NCI-H1930 (cell line): ENCODE measurements at regions not wholly inside any gene's neighbourhood (a gene's known extent, or its start where the extent isn't known, plus 50 kb on each side); places are given as distances from the start of the nearest gene placed in this dataset.

Experiments
- DNase-seq, 2 experiments: peaks; one replicate each; lab custom pipeline; 2025; lab: John Stamatoyannopoulos, UW

DNA sequence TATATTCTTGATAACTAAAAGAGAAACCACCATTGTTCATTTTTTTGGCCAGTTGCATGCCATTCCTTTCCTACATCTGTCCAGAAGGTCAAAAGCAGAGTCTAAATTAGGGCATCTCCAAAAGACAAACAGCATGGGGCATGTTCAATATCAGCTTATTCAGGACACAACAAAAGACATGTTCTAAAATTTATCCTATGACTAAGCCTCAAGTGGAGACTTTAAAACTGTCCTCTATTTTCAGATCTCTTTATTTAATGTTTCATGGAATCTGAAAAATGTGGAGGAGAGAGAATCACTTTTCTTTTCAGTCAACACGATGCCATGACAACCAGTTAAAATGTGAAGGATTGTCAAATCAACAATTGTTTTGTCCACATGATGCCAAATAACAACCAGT lies 303.4 kb upstream of the PRMT6 start:
- no peak for DNase-seq

DNA sequence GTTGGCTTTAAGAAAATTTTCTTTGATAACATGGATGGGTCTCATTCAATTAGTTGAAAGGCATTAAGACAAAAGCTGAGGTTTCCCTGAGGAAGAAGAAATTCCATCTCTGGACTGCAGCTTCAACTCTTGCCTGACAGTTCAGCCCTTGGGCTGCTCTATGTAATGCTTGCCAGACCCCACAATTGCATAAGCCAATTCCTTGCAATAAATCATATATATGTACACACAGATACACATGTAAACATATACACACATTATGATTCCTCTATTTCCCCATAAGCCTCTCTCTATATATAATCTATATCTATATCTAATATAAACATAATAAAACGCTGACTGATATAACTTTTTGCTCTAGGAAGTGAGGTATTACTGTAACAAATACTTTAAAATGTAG lies 301.5 kb upstream of the PRMT6 start:
- DNase-seq, result no peak

DNA sequence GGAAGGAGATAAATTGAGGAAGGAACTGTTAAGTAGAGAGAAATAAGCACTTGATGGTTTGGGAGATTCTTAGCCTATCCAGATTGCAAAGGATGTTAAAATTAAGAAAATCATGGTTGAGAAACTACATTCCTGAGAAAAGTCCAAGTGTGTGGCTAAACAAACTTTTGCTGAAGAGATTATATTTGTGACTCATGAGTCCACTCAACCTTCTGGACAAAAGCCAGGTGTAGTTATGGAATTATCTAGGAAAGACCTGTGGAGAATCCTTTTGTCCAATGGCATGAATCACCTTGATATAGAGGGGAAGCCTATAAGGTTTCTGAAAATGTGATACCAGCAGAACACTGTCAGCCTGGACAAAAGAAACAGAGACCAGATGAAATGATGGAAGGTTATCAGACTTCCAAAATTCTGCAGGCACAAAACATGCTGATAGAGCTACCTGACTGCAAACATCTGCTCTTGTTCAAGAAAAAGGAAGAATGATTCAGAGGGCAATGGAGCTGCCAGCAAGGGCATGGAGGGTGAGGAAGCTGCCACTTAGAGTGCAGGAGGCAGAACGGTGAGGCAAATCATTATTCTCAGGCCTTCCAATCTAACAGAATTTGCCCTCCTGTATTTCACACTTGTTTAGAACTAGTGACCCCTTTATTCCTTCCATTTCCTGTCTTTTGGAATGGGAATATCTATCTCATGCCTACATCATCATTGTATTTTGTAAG lies 300.6 kb upstream of the PRMT6 start:
- no peak for DNase-seq

DNA sequence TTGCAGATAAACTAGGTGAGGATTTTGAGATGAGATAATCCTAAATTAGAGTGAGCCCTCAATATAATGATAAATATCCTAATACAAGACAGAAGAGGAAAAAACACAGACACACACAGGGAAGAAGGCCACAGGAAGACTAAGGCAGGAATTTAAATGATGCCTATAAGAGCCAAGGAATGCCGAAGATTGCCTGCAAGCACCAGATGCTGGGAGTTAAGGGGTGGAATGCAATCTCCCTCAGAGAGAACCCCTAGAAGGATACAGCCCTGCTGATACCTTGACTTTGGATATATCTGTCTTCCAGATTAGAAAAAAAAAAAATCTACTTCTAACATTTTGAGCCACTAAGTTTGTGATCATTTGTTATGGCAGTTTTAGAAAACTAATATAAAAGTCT lies 299.7 kb upstream of the PRMT6 start:
- DNase-seq, result no peak

DNA sequence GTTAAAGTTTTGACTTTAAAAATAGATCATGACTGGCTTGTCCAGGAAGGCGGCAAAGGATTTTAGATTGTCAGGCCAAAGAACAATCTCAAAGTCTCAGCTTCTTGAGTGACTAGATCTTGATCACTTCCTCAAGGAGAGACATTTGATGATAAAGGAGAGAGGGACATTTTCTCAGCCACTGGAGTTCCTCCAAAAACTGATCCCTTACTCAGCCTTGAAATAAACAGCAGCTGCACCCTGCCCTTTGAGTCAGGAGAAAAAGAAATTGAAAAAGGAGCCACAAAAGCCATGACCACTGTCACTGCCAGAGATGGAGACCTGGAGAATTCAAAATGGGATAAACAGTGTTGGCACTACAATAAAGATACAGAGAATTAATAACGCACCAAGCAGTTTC lies 288.4 kb upstream of the PRMT6 start:
- no peak for DNase-seq

DNA sequence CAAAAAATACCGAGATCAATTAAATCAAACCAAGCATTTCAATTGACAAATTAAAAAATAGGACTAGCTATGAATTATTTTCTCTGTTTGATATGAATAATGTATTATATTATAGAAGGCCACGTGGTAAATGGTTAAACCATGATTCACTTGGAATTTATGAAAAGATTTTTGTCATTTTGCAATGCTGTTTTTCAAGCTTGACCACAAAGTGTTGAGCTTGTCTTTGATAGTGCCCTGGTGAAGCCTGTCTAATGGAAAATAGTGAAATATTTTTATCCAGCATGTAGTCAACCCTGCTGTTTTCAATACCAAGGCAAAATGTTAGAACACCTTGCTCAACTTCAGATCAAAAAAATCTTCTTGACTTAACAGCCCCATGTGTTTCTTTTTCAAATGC lies 288.0 kb upstream of the PRMT6 start:
- DNase-seq, result no peak

DNA sequence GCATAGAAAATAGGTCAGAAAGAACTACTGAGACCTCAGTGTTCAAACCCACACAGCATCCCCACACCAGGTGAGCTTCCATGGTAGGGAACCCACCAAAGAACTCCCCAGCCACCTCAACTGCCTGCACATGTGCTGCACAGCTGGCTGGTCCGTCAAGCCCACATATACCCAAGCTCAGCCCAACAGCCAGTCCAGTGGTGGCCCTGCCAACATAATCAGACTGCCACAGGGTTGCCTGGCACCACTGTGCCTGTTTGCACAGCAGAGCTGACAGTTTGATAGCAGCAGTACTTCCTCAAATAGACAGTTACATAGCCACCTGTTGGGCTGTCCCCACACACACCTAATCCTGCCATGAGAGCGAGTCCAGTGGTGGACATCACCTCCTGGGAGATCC lies 283.3 kb upstream of the PRMT6 start:
- no peak for DNase-seq

DNA sequence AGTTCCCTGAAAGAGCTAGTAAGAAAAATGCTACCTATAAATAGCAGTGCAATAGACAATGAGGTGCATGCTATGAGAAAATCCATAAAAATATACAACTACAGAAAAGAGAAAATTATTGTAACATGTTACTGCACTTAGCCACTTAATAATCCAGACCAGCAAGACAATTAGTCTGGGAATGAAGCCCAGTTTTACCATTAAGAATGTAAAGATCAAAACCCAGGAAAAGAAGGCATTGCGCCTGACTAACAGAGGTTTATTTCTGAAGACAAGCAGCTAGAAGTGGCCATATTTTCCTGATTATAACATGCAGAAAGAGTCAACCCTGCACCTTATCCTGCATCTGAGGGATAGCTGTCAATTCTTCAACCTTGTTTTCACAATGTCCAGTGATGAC lies 276.4 kb upstream of the PRMT6 start:
- DNase-seq, result no peak

DNA sequence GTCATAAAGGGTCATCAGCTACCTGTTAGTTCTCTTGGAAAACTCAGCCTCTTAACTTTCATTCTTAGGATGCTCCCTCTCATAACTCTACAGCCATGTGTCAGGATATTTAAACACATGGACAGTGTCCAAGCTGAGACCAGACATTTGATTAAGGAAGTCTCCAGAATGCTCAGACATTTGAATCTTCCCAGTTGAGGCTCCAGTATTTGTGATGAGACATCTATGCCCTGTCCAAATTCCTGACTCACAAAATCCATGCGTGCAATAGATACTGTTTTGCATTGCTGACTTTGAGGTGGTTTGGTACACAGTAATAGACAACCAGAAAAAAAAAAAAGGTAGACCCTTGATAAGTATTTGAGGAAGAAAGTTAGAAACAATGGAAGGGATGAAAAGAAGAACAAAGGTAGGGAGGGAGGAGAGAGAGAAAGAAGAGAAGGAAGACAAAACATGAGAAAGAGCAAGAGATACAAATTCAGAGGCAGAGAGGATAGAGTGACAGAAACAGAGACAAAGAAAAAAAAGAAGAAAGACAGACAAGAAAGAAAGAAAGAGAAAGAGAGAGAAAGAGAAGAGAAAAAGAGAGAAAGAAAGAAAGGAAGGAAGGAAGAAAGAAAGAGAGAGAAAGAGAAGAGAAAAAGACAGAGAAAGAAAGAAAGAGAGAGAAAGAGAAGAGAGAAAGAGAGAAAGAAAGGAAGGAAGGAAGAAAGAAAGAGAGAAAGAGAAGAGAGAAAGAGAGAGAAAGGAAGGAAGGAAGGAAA lies 275.5 kb upstream of the PRMT6 start:
- DNase-seq, result no peak

DNA sequence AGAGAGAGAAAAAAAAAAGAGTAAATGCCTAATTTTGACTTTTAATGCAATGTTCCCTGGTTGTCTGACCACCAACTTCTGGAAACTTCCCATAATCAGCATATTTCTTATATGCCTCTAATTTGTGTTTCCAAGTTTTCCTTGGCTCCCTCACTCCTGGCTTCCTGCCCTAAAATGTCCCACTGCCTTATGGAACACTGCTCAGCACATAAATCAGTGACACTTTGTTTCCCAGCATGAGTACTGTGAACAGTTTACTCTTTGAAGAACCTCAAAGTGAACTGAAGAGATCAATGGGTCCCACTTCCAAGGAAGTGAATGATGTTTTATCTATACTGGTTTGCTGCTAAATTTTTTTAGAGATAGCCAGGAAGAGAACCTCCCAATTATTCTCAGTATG lies 271.3 kb upstream of the PRMT6 start:
- DNase-seq, result no peak

DNA sequence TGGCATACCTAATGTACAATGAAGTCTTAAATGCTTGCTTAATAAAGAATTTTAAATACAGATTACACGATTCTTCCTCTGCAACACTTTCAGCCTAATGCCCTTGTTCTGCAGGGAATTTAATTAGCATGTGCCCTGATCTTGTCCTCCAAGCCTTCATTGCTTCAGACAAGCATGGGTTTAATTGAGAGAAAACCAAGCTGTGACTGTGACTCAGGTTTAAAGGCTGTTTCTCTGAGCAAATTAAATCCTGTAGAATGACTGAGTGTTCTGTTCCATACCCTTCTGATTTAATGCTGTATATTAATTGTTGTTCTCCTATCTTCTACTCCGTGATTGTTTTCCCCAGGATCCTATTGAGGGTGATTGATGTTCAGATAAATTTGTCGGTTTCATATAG lies 269.0 kb upstream of the PRMT6 start:
- no peak for DNase-seq

DNA sequence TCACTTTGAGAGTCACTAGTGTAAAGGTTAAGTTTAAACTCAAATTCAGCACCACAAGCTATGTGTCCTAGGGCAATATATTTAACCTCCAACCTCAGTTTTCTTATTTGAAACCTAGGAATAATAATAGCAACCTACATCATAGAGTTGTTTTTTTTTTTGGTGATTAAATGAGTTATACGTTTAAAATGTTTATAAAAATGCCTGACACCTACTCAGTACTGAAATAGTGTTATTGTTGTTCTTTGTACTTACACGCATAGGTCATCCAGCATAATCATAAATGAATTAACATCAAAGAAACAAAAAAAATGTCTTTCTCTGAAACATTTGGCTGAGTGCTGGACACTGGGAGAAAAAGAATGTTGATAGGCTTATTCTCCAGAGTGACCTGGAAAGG lies 266.8 kb upstream of the PRMT6 start:
- no peak for DNase-seq

DNA sequence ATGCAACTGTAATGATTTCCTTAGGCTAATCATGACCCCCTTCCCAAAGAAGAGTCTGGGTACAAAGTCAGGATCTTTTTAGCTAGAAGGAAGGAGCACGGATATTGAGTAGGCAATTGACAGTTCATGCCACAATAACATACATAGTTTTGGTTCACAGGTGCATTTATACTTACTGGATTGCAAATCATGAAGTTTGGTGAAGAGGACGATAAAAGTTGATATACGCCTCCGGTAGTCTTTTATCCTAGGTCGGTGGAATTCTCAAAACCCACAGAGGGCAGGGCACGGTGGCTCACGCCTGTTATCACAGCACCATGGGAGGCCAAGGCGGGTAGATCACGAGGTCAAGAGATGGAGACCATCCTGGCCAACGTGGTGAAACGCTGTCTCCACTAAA lies 265.4 kb upstream of the PRMT6 start:
- no peak for DNase-seq

DNA sequence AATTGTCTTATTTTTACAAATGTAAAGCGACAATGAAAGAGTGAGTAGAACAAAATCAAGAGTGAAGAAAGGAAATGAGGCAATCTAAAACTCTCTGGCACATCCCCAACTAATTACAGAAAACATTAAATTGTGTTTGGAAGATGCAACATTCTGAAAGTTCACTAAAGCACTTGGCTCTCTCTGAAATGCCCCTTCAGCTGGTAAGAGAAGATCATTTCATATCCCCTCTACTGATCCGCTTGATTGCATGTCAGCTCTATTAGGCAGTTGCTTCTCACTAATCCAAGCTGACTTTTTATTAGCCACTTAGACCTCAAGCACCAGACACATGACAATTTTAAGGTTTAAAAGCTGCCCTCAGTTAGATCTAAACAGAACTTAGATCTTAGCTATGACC lies 262.8 kb upstream of the PRMT6 start:
- no peak for DNase-seq

DNA sequence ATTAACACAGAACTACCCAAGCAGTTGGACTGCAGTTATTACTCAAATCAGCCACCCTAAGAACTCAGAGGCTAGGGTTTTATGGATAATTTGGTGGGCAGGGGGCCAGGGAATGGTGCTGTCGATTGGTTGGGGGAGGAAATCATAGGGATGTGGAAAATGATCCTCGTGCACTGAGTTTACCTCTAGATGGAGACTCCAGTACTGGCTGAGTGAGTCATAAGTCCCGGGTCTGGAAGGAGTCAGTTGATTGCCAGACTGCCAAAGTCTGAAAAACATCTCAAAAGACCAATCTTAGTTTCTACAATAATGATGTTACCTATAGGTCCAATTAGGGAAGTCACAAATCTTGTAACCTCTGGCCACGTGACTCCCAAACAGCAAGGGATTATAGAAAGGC lies 257.5 kb upstream of the PRMT6 start:
- DNase-seq, result no peak

DNA sequence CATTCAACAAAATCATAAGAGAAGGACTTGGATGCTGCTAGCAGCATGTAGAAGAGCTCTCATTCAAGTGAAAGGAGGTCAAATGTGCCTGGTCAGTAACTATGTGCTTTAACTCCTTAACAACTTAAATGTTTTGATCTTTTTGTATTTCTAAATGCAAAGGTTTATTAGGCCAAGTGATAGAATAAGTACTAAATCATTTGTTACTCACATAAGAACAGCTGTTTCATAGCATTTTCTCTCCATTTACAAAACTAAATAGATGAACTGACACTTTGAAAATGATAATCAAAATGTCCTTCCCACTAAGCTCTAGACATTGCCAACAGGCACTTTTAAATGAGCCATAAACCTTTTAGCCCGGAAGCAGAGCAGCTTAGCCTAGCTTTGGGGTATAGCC lies 254.3 kb upstream of the PRMT6 start:
- no peak for DNase-seq

DNA sequence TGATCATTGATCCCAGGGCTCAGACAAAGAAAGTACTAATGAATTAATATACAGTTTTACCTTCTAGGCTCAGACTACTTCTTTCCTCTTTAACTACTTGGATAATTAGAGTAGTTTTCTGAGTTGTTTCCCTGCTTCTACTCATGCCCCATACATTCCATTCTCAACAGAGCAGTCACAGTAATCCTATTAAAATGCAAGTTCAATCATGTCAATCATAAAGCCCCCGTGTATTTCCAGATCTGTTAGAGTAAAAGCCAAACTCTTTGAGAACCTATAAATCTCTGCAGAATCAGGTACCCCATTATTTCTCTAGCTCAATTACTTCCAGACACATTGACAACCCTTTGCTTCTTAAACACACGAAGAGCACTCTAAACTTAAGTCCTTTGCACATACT lies 242.1 kb upstream of the PRMT6 start:
- DNase-seq, result no peak

DNA sequence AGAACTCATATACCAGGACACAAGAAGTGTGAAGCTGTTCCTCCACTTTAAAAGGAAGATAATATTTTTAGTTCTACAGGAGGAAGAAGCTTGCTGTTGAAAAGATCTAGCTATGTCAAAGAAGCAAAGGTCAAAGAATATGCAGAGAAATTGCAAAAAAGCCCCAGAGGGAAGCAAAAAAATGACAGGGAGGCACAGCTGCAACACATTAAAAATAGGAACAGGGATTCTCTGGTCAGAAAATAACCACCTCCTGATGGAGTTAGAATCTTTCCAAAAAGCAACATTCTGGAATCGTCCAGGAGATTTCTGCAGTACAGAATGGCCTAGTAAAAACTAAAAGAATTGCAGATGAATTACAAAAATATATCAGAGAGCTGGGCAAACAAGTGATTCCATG lies 238.9 kb upstream of the PRMT6 start:
- no peak for DNase-seq

DNA sequence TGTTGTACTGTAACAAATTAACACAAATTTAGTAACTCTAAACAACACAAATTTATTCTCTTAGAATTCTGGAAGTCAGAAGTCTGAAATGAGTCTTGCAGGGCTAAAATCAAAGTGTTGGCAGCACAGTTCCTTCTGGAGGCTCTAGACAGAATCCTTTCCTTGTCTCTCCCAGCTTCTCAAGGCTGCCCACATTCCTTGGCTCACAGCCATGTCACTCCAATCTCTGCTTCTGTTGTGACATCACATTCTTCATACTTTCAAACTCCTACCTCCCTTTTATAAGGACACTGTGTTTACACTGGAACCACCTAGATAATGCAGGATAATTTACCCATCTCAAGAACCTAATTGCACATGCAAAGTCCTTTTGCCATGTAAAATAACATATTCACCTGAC lies 225.0 kb upstream of the PRMT6 start:
- no peak for DNase-seq

DNA sequence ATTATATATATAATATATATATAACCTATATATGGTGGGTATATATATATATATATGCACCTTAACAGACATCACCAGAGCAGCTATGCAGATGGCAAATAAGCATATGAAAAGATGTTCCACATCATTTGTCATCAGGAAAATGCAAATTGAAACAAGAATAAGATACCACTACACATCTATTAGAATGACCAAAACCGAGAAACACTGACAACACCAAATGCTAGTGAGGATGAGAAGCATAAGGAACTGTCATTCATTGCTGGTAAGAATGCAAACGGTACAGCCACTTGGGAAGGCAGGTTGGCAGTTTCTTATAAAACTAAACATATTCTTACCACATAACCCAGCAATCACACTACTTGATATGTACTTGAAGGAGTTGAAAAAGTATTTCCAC lies 219.8 kb upstream of the PRMT6 start:
- DNase-seq, result no peak

DNA sequence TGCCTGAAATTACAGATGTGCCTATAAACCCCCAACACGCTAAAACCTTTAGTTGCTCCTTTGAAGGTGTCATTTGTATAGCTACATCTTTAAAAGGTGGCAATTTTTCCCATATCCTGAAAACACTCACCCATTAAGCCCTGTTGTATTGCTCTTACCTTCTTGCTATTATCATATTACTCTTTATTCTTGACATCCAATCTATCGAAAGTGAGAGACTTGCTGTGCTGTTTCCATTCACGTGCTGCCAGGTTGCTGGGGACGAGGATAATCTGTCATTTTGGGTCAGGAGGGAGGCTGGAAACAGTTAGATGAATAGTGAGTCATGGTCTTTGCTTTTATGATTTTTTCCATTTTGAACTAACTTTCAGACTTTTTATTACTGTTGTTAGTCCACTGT lies 213.0 kb upstream of the PRMT6 start:
- no peak for DNase-seq

DNA sequence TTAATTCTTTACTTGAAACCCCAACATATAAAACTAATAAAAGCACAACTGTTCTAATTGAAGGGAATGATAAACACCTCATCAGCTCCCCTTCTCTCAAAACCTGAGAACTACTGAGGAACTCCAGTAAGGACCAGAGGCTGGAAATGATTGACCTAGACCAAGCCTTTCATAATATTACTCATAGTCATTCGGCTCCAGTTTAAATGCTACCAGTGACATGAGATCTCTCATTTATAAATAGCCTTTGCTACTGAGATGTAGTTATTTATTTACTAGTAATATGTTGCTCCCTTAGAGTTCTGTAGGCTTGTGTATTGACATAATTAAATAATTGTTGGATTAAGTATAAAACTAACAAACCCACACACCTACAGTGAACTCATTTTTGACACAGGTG lies 209.8 kb upstream of the PRMT6 start:
- no peak for DNase-seq

DNA sequence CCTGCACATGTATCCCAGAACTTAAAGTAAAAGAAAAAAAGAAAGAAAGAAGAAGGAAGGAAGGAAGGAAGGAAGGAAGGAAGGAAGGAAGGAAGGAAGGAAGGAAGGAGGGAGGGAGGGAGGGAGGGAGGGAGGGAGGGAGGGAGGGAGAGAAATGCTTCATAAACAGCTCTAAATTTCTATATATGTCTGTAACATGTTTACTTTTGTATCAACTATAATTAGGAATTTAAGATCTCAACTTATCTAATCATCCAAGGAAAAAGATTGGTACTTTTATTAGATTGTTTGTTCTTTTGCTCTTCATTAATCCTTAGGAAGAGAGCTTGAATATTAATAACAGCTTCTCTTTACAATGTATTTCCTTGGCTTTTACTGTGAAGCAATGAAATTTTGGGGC lies 195.4 kb upstream of the PRMT6 start:
- no peak for DNase-seq

DNA sequence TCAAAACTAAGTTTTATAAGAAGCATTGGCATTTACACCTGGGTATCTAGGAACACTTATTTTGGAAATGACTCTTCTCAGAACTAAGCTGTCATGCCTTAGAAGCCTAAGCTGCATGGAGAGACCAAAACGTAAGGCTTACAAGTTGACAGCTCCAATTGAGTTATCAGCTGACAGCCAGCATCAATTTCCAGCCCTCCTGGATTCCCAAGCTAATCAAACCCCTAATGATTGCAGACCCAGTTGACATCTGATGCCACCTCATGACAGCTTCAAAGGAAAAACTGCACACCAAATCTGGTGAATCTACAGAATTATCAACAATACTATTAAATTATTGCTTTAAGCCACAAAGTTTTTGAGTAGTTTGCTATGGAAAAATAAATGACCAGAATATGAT lies 187.6 kb upstream of the PRMT6 start:
- DNase-seq, result no peak
